ENCODE measurements at regions not wholly inside any gene's neighbourhood (a gene's known extent, or its start where the extent isn't known, plus 50 kb on each side); places are given as distances from the start of the nearest gene placed in this dataset.

DNA sequence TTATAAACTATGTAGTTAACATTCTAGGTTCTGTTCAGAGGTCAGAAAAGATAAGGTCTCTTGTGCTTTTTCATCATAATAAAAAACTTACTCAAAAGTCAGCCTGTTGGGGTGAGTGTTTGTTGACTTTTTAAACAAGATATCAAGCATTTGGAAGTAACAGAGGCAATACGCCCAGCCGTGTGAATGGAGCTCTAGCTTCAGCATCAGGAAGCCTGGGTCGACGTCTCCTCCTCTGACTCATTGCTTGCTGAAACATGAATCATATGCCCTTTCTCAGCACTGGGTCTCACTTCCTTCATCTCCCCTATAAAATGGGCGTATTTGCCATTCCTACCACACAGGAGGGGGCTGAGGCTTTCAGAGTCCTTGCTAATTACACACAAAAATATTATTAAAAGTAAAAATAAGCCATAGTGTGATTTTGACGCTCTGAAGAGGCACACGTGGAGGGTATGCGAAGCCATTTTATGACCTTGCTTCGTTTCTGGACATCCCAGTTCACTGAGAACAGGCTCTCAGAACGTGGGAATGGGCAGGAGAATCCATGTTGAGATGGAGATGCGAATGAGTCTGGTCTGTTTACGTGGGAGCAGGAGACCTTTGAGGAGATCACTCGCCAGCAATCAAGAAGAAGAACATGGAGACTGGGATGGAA lies 220.8 kb upstream of the TPRG1 start:
- TF ChIP-seq, protein P1, sequence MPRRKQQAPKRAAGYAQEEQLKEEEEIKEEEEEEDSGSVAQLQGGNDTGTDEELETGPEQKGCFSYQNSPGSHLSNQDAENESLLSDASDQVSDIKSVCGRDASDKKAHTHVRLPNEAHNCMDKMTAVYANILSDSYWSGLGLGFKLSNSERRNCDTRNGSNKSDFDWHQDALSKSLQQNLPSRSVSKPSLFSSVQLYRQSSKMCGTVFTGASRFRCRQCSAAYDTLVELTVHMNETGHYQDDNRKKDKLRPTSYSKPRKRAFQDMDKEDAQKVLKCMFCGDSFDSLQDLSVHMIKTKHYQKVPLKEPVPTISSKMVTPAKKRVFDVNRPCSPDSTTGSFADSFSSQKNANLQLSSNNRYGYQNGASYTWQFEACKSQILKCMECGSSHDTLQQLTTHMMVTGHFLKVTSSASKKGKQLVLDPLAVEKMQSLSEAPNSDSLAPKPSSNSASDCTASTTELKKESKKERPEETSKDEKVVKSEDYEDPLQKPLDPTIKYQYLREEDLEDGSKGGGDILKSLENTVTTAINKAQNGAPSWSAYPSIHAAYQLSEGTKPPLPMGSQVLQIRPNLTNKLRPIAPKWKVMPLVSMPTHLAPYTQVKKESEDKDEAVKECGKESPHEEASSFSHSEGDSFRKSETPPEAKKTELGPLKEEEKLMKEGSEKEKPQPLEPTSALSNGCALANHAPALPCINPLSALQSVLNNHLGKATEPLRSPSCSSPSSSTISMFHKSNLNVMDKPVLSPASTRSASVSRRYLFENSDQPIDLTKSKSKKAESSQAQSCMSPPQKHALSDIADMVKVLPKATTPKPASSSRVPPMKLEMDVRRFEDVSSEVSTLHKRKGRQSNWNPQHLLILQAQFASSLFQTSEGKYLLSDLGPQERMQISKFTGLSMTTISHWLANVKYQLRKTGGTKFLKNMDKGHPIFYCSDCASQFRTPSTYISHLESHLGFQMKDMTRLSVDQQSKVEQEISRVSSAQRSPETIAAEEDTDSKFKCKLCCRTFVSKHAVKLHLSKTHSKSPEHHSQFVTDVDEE (CRISPR knock-in tag; IDR thresholded peaks at IDR 0.05): no peak
- TF ChIP-seq CSDC2 (CRISPR knock-in tag; IDR thresholded peaks at IDR 0.05): no peak
- TF ChIP-seq, protein P2, sequence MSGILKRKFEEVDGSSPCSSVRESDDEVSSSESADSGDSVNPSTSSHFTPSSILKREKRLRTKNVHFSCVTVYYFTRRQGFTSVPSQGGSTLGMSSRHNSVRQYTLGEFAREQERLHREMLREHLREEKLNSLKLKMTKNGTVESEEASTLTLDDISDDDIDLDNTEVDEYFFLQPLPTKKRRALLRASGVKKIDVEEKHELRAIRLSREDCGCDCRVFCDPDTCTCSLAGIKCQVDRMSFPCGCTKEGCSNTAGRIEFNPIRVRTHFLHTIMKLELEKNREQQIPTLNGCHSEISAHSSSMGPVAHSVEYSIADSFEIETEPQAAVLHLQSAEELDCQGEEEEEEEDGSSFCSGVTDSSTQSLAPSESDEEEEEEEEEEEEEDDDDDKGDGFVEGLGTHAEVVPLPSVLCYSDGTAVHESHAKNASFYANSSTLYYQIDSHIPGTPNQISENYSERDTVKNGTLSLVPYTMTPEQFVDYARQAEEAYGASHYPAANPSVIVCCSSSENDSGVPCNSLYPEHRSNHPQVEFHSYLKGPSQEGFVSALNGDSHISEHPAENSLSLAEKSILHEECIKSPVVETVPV (CRISPR knock-in tag; IDR thresholded peaks at IDR 0.05): no peak
- TF ChIP-seq TOX (CRISPR knock-in tag; IDR thresholded peaks at IDR 0.05; ENCODE audit: borderline replicate concordance): no peak
- TF ChIP-seq, protein P3, sequence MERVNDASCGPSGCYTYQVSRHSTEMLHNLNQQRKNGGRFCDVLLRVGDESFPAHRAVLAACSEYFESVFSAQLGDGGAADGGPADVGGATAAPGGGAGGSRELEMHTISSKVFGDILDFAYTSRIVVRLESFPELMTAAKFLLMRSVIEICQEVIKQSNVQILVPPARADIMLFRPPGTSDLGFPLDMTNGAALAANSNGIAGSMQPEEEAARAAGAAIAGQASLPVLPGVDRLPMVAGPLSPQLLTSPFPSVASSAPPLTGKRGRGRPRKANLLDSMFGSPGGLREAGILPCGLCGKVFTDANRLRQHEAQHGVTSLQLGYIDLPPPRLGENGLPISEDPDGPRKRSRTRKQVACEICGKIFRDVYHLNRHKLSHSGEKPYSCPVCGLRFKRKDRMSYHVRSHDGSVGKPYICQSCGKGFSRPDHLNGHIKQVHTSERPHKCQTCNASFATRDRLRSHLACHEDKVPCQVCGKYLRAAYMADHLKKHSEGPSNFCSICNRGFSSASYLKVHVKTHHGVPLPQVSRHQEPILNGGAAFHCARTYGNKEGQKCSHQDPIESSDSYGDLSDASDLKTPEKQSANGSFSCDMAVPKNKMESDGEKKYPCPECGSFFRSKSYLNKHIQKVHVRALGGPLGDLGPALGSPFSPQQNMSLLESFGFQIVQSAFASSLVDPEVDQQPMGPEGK (CRISPR knock-in tag; IDR thresholded peaks at IDR 0.05; ENCODE audit: borderline replicate concordance): no peak
- no peak for TF ChIP-seq SNAI2 (CRISPR knock-in tag; IDR thresholded peaks at IDR 0.05)
- TF ChIP-seq ZNF8 (CRISPR knock-in tag; IDR thresholded peaks at IDR 0.05): no peak
- no peak for TF ChIP-seq RARB (CRISPR knock-in tag; IDR thresholded peaks at IDR 0.05)
